GM18907 (cell line): ENCODE measurements at regions not wholly inside any gene's neighbourhood (a gene's known extent, or its start where the extent isn't known, plus 50 kb on each side); places are given as distances from the start of the nearest gene placed in this dataset.
"Not testable (repeated sequence)": the region's sequence is repeated elsewhere in the genome, so short reads cannot be mapped to it uniquely, and the experiment has no call there.

ENCODE experiments used
- ATAC-seq: cut with Tn5 transposase; IDR thresholded peaks from one replicate; pipeline ENCODE4 v1.9.1; 2021; ENCODE audit warnings: mild to moderate bottlenecking, moderate library complexity; ENCODE audit not compliant: unreplicated experiment

DNA sequence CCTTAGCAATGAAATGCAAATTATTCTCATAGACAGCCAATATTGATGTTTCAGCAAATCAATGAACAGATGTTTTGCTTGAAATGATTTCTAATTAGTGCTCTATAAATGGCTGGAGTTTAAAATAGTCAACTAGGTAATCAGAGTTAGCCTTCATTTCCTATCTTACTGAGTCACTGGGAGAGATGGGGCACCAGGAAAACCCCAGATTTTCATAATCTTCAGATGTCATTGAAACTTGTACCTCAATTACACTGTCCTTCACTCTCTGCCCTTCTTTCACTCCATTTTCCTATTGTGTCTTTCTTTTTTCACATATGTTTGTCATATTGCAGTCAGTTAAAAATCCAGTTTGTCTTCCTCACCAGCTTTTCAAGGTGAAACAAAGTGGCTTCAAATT, 92.7 kb downstream of the C12orf75 start:
- no peak for ATAC-seq

DNA sequence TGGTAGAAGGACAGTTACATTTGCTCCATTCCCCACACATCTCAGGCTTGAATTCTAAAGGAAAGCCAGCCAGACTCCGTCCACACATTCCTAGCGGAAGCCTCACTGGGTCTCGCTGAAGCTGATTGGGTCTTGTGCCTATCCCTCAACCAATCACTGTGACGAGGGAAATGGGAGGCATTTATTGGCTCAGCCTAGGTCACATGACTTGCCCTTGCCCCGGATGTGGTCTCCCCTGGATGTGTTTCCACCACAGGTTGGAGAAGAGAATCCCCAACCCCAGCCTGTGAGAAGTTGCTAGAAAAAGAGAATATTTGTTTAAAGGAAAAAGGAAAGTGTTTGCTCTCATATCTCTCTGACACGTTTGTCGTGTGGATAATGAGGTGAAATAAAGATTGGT, 93.4 kb downstream of the C12orf75 start:
- ATAC-seq: no peak

DNA sequence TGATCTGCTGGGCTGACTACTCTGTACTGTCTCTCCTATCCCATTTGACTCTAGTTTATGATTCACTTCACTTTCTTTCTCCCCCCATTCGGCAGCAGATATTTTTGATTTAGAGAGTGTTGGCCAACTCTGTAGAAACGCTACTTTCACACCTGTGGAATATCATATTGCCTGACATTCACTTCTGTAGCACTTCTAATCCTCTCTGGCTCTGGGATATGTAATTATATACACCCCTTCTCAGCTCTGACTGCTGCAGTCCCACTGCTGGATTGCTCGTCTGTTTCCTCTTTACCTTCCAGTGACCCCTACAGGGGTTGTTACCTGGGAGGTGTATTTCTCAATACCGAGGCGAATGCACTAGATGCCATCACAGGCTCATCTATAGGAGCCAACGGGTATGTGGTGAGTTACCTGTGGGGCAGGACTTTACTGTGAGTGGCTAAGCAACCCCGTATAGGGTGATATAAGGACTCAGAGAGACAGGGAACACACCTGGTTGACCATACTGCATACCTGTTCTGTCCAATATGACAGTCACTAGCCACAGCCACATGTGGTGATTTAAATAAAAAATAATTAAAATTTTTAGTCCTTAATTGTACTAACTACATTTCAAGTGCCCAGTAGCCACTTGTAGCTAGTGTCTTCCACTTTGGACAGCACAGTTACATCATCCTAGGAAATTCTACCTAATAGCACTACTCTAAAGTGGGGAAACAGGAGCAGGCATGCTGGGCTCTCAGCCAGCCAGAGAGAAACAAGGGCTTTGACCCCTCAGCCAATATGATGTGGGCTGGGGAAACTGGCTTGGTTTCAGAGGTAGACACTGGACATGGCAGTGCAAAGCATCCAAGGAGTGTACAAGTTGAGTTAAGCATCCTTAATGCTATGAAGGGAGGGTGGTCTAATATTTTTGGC, 95.0 kb downstream of the C12orf75 start:
- ATAC-seq: no peak

DNA sequence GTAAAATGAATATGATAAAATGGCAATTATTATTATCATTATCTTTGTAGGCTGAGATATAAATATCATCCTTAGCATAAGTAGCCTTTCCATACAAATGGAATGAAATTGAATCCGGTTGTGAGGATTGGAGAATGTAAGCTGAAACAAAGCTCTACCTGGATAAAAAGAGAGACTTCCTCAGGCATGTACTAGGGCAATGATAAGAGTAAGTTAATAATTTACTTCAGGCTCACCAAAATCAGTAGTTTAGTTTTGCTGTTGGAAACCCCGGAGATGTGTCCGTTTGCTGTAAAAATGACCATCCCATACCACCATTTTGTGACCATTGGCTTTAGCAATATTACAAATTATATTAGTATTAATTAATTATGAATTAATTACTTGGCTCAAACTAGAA, 96.3 kb downstream of the C12orf75 start:
- ATAC-seq: no peak

DNA sequence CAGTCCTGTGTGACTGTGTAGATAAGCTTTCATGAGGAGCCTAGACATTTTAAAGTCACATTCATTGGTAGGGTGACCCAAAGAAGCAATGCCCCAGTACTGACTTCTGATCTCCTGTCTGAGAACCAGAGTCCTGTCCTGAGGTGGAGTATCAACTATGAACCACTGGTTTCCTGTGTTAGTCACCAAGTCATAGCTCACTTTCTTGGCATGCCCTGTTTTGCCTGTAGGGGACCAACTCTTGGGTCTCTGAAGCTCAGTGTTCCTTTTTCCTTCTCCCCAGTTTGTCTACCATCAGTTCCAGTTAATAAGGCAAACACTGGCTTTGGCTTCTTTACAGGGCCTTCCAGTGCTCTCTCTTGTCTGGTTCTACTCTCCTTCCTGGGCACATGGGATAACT, 97.4 kb downstream of the C12orf75 start:
- ATAC-seq: no peak

DNA sequence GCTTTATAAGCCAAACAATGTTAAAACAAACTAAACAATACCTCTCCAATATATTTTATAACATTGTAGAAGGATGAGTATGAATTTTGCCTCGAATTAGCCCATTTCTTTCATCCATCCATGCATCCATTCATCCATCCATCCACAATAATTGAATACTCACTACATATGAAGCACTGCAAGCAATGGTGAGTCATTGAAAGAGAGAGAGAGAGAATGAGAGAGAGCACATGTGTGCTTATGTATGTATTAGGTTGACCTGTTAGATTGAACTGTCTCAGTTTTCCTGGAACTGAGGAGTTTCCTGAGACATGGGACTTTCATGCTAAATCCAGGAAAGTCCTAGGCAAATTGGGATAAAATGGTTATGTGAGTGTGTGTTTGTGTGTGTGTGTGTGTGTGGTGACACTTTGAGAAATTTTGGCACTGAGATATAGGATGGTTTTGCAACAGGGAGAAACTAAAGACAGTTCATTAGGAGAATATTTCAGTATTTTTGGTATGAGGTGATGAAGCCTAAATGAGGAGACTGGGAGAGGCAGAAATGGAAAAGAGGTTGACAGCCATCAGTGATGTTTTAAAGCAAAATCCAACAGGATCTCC, 98.4 kb downstream of the C12orf75 start:
- no peak for ATAC-seq

DNA sequence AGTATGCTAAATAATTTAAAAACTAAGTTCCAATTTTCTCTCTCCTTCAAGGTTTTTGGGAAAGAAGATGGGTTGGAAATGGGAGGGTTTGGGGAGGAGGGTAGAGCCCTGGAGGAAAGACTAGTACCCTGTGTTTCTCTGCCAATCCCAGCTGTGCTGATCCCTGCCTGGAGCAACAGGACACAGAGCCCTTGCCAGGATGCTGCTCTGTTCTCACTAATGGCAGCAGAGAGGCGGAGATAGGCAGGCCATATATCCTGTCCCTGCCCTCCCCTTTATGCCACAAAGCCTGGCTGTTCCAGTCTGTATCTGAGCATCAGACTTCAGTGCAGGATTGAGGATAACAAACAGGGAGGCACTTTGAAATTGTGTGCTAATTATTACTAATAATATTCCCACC, 99.0 kb downstream of the C12orf75 start:
- ATAC-seq: no peak

DNA sequence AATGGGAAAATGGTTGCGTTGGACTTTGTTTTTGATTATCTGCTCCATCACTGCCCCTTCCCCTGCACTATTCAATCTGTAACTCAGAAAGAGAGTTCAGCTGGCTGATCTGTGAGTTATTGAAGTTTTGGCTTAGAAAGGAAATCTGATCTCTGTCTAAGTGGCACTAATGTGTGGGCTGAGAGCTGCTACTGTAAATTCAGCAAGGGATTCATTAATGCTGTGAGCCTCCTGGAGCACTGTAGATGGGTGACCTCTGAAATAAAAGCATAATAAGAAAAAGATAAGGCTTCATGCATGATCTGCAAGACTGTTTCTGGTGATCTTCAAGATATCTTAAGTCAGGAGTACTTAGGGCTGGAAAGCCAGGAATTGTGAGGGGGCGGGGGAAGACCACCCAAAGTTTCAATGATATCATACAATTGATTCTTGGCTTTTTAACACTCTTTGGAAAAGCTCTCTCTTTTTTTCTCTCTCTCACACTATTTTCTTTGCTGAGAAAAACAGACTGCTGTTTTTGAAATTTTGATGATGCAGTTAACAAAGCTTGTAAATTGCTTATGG, 101.1 kb downstream of the C12orf75 start:
- ATAC-seq: no peak

DNA sequence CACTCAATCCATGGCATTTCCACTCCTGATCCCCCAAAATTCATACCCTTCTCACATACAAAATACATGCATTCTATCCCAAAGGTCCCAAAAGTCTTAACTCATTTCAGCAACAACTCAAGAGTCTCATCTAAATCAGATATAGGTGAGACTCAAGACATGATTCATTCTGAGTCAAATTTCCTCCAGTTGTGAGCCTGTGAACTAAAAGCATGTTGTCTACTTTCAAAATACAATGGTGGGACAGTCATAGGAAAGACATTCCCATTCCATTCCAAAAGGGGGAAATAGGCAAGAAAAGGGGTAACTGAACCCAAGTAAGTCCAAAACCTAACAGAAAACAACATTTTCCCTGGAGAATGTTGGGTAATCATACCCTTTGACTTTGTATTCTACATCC, 103.3 kb downstream of the C12orf75 start:
- no peak for ATAC-seq

DNA sequence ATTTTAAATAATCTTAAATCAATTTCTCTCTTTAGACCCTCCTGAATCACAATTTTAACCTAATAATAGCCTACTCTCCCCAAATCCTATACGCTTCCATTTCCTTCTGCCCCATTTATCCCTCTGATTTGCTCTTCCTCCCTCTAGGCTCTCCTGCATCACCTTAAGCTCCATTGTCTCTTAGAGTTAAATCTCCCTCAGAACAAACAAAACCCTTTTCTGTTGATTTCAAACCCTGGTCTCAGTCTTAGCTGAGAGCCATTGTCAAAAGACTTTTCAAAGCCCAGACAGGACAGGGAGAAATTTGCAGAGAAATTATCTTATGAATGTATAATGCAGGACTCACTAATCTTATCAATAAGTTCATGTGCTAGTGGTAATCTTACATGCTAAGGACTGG, 106.1 kb downstream of the C12orf75 start:
- ATAC-seq: no peak

DNA sequence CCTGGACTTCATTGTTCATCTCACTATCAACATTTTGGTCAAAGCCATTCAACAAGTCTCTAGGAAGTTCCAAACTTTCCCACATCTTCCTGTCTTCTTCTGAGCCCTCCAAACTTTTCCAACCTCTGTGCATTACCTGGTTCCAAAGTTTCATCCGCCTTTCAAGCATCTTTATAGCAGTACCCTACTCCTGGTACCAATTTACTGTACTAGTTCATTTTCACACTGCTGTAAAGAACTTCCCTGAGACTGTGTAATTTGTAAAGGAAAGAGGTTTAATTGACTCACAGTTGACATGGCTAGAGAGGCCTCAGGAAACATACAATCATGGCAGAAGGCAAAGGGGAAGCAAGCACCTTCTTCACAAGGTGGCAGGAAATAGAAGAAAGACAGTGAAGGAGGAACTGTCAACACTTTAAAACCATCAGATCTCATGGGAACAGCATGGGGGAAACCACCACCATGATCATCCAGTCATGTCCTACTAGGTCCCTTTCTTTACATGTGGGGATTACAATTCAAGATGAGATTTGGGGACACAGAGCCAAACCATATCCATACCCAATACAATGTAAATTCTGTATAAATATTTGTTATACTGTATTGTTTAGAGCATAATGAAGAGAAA, 109.7 kb downstream of the C12orf75 start:
- ATAC-seq: no peak

DNA sequence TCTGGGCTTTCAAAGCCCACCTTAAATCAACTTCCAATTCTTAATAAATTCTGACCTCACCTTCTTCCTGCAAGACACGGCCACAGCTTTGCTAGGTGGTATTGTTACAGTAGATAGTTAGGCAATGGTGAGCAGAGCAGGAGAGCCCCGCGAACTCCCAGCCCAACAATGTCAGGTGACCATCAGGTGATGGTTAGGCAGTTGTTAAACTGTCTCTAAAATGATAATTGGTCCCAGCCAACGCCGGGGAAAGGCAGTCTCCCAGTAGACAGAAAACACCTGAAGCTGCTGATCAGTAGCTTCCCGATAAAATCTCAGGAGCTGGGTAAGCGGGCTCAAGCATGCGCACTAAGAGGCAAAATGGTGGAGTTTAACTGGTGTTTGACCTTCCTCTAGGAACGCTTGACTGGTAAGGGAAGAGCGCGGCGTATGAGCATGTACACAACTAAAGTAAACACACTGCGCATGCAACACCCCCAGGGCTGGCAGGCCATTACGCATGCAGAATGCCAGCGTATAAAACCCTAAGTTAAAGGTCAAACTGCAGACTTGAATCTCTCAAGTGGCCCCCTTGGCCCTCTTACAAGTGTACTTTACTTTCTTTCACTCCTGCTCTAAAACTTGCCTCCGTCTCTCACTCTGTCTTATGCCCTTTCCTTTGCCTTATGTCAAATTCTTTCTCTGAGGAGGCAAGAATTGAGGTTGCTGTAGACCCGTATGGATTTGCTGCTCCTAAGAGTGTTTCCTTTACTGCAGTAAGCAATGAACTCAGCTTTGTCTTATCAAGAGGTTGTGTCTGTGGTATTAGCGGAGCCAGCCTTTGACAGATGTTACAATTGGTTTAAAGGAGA, 113.5 kb downstream of the C12orf75 start:
- ATAC-seq: no peak

DNA sequence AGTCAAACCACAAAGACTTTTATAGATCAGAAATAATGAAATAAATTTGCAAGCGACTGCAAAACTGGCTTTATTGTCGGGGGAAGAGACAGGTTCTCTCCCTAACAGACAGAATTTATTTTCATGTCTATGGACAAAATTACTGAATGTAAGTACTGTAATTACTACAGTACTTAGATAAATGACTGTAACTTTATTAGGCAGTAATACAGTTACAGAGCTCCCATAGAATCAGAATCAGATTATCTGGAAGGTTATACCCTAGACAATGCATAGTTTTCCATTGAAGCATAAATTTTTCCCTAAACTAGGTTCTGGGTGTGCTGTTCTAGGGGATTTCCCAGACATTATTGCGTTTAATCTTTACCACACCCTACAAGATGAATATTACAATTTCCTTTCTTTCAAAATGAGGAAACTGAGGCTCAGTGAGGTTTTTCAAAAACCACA, 114.2 kb downstream of the C12orf75 start:
- no peak for ATAC-seq

DNA sequence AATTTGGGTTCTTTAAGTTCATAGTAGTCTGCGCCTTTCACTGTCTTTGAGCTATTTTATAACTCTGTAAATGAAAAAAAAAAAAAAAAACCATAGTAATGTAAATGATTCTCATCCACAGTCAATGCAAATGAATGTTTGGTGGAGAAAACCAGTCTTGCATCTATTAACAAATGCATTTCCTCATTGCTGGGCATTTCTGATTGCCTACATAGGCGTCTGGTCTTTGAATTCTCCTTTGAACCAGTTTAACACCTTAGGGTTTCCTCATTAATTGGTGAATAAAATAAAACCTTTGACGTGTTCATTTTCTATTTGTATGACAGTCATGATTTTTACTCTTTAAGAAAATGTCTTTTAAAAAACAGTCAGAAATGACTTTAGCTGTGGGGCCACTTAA, 114.8 kb downstream of the C12orf75 start:
- no peak for ATAC-seq

DNA sequence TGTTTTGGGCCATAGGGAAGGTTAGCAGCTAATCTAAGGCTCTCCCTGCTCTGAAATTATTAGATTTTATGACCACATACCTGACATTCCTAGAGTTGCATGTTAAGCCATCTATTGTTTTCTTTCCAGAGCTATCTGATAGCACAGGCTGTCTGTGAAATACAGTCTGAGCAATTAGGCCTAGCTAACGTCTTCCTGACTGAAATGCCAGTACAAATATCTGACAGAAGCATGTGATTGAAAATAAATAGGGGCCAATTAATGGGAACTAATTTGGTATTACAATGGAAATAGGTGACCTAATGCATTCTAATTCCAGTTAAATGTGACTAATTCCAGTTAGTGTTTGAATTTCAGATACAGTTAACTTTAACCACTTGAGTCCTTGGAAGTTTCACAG, 115.2 kb downstream of the C12orf75 start:
- ATAC-seq: no peak

DNA sequence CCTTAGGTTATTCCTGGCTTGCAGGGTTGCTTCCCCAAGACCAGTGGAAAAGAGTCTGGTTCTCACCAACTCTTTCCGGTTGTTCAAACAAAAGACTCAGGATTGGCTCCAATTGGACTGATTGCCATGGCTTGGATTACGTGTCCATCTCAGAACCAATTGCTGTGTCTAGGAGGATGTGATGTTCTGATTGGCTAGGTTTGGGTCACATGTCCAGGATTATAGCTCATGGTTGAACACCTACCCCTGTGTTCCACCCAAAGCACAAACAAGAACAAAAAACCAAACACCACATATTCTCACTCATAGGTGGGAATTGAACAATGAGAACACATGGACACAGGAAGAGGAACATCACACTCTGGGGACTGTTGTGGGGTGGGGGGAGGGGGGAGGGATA, 116.0 kb downstream of the C12orf75 start:
- not testable (repeated sequence) for ATAC-seq

DNA sequence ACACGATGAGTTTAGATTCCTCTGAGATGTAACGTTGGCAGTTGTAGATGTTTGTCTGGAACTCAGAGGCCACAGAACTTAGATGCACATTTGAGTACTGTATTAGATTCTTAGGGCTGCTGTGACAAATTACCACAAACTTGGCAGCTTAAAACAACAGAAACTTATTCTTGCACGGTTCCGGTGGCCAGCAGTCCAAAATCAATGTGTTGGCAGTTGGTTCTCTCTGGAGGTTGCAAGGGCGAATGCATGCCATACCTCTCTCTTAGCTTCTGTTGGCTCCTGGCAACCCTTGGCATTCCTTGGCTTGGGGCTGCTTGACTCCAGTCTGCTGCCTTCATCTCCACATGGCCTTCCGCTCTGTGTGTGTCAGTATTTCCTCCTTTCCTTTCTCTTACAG, 118.9 kb downstream of the C12orf75 start:
- no peak for ATAC-seq

DNA sequence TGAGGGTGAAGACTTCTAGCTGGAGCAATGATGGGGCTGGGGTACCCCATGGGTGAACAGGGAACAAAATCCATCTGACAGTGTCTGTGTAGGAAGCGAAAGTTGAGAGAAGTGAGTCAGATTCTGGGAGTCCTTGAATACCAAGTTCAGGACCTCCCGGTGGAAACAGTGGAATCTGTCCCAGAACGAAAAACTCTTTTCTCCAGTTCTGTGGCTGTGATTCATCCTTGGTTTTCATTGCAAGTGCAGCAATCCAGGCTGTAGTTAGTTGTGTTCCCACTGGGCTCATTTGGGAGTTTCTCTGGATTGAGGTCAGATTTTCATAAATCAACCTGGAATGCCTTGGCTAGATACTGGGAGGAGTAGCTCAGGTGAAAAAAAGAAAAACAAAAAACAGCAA, 120.7 kb downstream of the C12orf75 start:
- ATAC-seq: no peak

DNA sequence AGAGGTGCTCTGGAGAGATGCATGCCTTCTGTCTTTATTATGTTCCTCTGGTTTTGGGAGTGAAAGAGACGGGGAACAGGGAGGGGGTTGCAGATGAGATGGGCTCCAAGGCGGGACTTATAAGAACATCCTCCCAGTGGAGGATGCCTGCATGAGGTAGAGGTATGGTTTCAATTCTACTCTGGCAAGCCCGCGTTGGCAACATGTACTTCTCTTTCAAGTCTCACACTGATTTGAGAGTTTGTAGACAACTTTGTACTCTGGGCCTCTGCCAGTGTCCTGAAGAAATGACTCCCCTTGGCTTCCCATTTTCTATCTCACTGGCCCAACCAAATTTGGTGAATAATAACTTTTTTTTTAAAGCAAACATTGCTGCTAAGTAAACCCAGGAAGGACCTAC, 121.3 kb downstream of the C12orf75 start:
- no peak for ATAC-seq

DNA sequence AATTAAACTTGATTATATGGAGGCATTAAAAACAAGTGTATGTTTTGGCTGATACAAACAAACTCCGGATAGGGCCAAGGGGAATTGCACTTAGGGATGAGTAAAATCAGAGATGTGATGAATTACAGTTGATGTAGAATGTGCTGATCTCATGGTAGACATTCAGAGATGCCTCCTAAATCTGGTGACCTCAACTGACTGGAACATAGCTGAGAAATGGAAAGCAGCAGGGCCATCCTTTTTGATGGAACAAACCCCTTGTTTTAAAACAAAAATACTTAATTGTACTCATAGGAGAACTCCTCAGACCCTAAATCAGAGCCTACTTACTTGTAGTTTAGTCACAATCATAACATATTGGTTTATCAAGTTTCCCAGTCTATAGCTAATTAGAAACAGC, 122.8 kb downstream of the C12orf75 start:
- ATAC-seq: no peak

DNA sequence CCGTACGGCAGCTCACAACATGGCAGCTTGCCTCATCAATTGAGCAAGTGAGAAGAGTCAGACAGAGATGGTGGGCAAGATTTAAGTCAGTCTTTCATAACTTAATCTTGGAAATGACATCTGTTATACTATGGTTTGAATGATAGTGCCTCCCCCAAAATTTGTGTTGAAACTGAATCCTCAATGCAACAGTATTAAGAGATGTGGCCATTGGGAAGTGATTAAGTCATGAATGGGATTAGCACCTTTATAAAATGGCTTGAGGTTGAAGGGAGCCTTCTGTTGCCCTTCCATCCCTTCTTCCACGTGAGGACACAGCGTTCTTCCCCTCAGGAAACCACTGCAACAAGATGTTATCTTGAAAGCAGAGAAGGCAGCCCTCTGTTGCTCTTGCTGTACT, 124.2 kb downstream of the C12orf75 start:
- no peak for ATAC-seq
